C4-2B (cell line): ENCODE measurements at regions not wholly inside any gene's neighbourhood (a gene's known extent, or its start where the extent isn't known, plus 50 kb on each side); places are given as distances from the start of the nearest gene placed in this dataset.

Source experiments
- CTCF ChIP-seq: fragments of 450-650 bp; conservative IDR thresholded peaks from 2 replicates; pipeline ENCODE4 v1.5.1; 2017; ENCODE audit warnings: mild to moderate bottlenecking
- ZFX ChIP-seq: fragments of 450-650 bp; IDR thresholded peaks from 2 replicates; pipeline ENCODE4 v1.6.1; 2017

- TF ChIP-seq CTCF = no peak
- no peak for TF ChIP-seq ZFX
These were observed 323.6 kb downstream of the DRD1 start for GRCh38 chr5:175120412-175120811.
